ENCODE measurements at regions not wholly inside any gene's neighbourhood (a gene's known extent, or its start where the extent isn't known, plus 50 kb on each side); places are given as distances from the start of the nearest gene placed in this dataset.

- Histone ChIP-seq H3K27me3 (ENCODE audit: insufficient read depth, low read length) (no peaks in the 10 kb centered on the region), H3K4me1 (ENCODE audit: insufficient read depth, low read length) (no peaks in the 10 kb centered on the region), H3K9me3 (ENCODE audit: low read length) (no peaks in the 10 kb centered on the region), H2AFZ (ENCODE audit: low read depth, low read length) (no peak overlapping the region), H3K4me3 (ENCODE audit: low read length) (no peak overlapping the region), H3K36me3 (ENCODE audit: insufficient read depth, low read length) (no peaks in the 10 kb centered on the region)
Observed at GRCh38 chr10:121405549-121405948, 192.7 kb downstream of the FGFR2 start.

DNA sequence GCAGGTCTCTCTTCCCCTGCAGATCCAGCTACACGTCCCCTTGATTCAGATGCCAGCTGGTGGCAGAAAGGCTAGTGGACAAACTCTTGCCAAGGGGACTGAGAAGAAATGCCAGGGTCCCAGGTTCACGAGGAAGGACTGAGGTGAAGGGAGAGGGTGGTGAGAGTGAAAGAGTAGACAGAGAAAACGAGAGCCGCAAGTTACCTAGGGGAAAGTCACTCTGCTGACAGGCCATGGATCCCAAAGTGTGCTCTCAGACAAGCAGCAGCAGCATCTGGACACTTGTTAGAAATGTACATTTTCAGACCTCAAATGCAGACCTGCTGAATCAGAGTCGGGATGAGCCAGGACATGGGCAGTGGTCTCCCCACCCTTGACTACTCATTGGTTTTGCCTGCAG, 192.3 kb downstream of the FGFR2 start:
- Histone ChIP-seq H3K4me3 (ENCODE audit: low read length) (no peak overlapping the region), H3K27me3 (ENCODE audit: insufficient read depth, low read length) (no peaks in the 10 kb centered on the region), H3K4me1 (ENCODE audit: insufficient read depth, low read length) (no peaks in the 10 kb centered on the region), H3K36me3 (ENCODE audit: insufficient read depth, low read length) (no peaks in the 10 kb centered on the region), H2AFZ (ENCODE audit: low read depth, low read length) (no peak overlapping the region), H3K9me3 (ENCODE audit: low read length) (no peaks in the 10 kb centered on the region)

- Histone ChIP-seq H3K36me3 (ENCODE audit: insufficient read depth, low read length) (no peaks in the 10 kb centered on the region), H3K4me3 (ENCODE audit: low read length) (no peak overlapping the region), H3K4me1 (ENCODE audit: insufficient read depth, low read length) (no peaks in the 10 kb centered on the region), H2AFZ (ENCODE audit: low read depth, low read length) (no peak overlapping the region), H3K27me3 (ENCODE audit: insufficient read depth, low read length) (no peaks in the 10 kb centered on the region), H3K9me3 (ENCODE audit: low read length) (no peaks in the 10 kb centered on the region)
Observed at GRCh38 chr10:121406823-121407545, 191.3 kb downstream of the FGFR2 start.

- Histone ChIP-seq H3K27me3 (ENCODE audit: insufficient read depth, low read length) (no peaks in the 10 kb centered on the region), H3K36me3 (ENCODE audit: insufficient read depth, low read length) (no peaks in the 10 kb centered on the region), H3K9me3 (ENCODE audit: low read length) (no peaks in the 10 kb centered on the region), H3K4me1 (ENCODE audit: insufficient read depth, low read length) (peaks cover under 1% of the 10 kb centered on the region), H3K4me3 (ENCODE audit: low read length) (no peak overlapping the region), H2AFZ (ENCODE audit: low read depth, low read length) (no peak overlapping the region)
Observed at GRCh38 chr10:121409466-121410104, 188.7 kb downstream of the FGFR2 start.

- Histone ChIP-seq H3K9me3 (ENCODE audit: low read length) (no peaks in the 10 kb centered on the region), H2AFZ (ENCODE audit: low read depth, low read length) (no peak overlapping the region), H3K36me3 (ENCODE audit: insufficient read depth, low read length) (no peaks in the 10 kb centered on the region), H3K4me1 (ENCODE audit: insufficient read depth, low read length) (peaks cover 12% of the 10 kb centered on the region), H3K4me3 (ENCODE audit: low read length) (no peak overlapping the region), H3K27me3 (ENCODE audit: insufficient read depth, low read length) (no peaks in the 10 kb centered on the region)
Observed at GRCh38 chr10:121411004-121411403, 187.2 kb downstream of the FGFR2 start.

- Histone ChIP-seq H3K9me3 (ENCODE audit: low read length) (no peaks in the 10 kb centered on the region), H3K4me3 (ENCODE audit: low read length) (no peak overlapping the region), H3K4me1 (ENCODE audit: insufficient read depth, low read length) (peaks cover 12% of the 10 kb centered on the region), H3K27me3 (ENCODE audit: insufficient read depth, low read length) (no peaks in the 10 kb centered on the region), H2AFZ (ENCODE audit: low read depth, low read length) (no peak overlapping the region), H3K36me3 (ENCODE audit: insufficient read depth, low read length) (no peaks in the 10 kb centered on the region)
Observed at GRCh38 chr10:121413951-121414350, 184.3 kb downstream of the FGFR2 start.

- H3K9me3 ChIP-seq (ENCODE audit: low read length): no peaks in the 10 kb centered on the region
- no peaks in the 10 kb centered on the region for H3K27me3 ChIP-seq (ENCODE audit: insufficient read depth, low read length)
- no peaks in the 10 kb centered on the region for H3K36me3 ChIP-seq (ENCODE audit: insufficient read depth, low read length)
- peaks cover 14% of the 10 kb centered on the region for H3K4me1 ChIP-seq (ENCODE audit: insufficient read depth, low read length)
- H3K4me3 ChIP-seq (ENCODE audit: low read length): no peak overlapping the region
- no peak overlapping the region for H2AFZ ChIP-seq (ENCODE audit: low read depth, low read length)
Observed at GRCh38 chr10:121414366-121415062, 183.7 kb downstream of the FGFR2 start.

DNA sequence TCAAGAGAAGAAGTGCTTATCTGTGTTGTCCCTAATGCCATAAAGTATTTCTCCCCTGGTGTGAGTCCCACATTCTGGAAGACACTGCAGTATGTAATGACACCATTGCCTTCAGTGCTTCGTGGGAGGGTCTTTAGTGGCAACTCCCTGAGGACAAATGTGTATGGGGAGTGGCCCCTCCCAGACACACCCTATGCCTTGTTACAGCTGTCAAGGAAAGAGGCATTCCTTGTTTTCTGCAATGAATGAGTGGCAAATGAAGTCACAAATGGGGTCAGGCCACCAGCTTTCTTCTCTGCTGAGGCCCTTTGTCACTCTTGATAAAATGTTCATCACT, 183.2 kb downstream of the FGFR2 start:
- H3K4me3 ChIP-seq (ENCODE audit: low read length): no peak overlapping the region
- no peak overlapping the region for H2AFZ ChIP-seq (ENCODE audit: low read depth, low read length)
- no peaks in the 10 kb centered on the region for H3K27me3 ChIP-seq (ENCODE audit: insufficient read depth, low read length)
- H3K4me1 ChIP-seq (ENCODE audit: insufficient read depth, low read length): peaks cover 15% of the 10 kb centered on the region
- no peaks in the 10 kb centered on the region for H3K36me3 ChIP-seq (ENCODE audit: insufficient read depth, low read length)
- no peaks in the 10 kb centered on the region for H3K9me3 ChIP-seq (ENCODE audit: low read length)

GRCh38 chr10:121416071-121416470, 182.2 kb downstream of the FGFR2 start:
- Histone ChIP-seq H2AFZ (ENCODE audit: low read depth, low read length) (no peak overlapping the region), H3K27me3 (ENCODE audit: insufficient read depth, low read length) (no peaks in the 10 kb centered on the region), H3K36me3 (ENCODE audit: insufficient read depth, low read length) (no peaks in the 10 kb centered on the region), H3K9me3 (ENCODE audit: low read length) (no peaks in the 10 kb centered on the region), H3K4me1 (ENCODE audit: insufficient read depth, low read length) (peaks cover 15% of the 10 kb centered on the region), H3K4me3 (ENCODE audit: low read length) (no peak overlapping the region)

DNA sequence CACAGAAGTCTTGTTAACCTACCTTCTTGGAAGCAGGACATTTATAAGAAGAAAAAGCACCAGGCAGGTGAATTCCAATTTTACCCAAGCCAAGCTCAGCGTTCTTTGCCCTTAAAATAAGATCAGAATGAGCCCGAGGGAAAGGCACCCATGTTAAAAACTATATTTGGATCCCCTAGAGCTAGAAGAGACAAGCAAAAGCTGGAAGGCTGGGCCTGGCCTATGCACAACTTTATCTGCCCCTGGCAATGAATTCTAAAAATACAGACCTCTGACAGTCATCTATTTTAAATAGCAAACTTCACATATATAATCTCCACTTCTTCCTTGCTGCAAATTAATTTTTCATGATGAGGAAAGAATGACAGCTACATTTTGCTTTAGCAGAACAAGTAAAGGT, 180.9 kb downstream of the FGFR2 start:
- Histone ChIP-seq H3K36me3 (ENCODE audit: insufficient read depth, low read length) (no peaks in the 10 kb centered on the region), H2AFZ (ENCODE audit: low read depth, low read length) (no peak overlapping the region)

DNA sequence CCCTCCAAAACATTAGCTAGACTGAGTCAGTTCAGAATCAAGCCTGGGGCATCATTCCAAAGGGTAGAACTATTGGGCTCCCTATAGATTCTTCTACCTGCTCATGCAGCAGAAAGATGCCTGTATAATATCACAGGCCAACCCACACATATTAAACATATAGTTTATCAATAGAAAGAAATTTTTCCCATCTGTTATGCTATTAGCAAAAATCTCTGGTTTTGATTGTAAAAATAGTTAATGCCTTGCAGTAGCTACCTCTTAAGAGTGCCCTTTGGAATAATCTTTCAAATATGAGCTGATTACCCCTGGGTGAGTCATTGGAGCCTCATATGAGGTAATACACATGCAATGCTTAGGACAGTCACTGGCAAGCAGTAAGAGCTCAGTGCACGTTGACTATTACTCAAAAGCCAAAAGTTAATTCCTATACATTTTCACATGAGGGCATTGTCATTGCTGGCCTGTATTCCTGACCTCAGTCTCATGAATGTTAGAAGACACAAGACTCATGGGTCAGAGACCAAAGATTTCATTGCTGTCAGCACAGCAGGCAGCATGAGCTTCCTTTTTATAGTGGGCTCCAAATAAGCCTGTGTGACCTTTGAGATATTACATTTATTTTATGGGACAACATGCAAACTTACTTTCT, 180.0 kb downstream of the FGFR2 start:
- peaks cover 15% of the 10 kb centered on the region for H3K4me1 ChIP-seq (ENCODE audit: insufficient read depth, low read length)
- no peaks in the 10 kb centered on the region for H3K27me3 ChIP-seq (ENCODE audit: insufficient read depth, low read length)
- no peak overlapping the region for H3K4me3 ChIP-seq (ENCODE audit: low read length)
- H3K9me3 ChIP-seq (ENCODE audit: low read length): no peaks in the 10 kb centered on the region
- H2AFZ ChIP-seq (ENCODE audit: low read depth, low read length): no peak overlapping the region
- H3K36me3 ChIP-seq (ENCODE audit: insufficient read depth, low read length): no peaks in the 10 kb centered on the region

More for the DNA sequence above, 180.9 kb downstream of the FGFR2 start:
- Histone ChIP-seq H3K9me3 (ENCODE audit: low read length) (no peaks in the 10 kb centered on the region), H3K4me3 (ENCODE audit: low read length) (no peak overlapping the region), H3K4me1 (ENCODE audit: insufficient read depth, low read length) (peaks cover 15% of the 10 kb centered on the region), H3K27me3 (ENCODE audit: insufficient read depth, low read length) (no peaks in the 10 kb centered on the region)

- H3K4me3 ChIP-seq (ENCODE audit: low read length): no peak overlapping the region
- peaks cover 2% of the 10 kb centered on the region for H3K27me3 ChIP-seq (ENCODE audit: insufficient read depth, low read length)
- no peaks in the 10 kb centered on the region for H3K9me3 ChIP-seq (ENCODE audit: low read length)
- no peaks in the 10 kb centered on the region for H3K36me3 ChIP-seq (ENCODE audit: insufficient read depth, low read length)
- H3K4me1 ChIP-seq (ENCODE audit: insufficient read depth, low read length): peaks cover 10% of the 10 kb centered on the region
- no peak overlapping the region for H2AFZ ChIP-seq (ENCODE audit: low read depth, low read length)
Observed at GRCh38 chr10:121420006-121420405, 178.2 kb downstream of the FGFR2 start.

DNA sequence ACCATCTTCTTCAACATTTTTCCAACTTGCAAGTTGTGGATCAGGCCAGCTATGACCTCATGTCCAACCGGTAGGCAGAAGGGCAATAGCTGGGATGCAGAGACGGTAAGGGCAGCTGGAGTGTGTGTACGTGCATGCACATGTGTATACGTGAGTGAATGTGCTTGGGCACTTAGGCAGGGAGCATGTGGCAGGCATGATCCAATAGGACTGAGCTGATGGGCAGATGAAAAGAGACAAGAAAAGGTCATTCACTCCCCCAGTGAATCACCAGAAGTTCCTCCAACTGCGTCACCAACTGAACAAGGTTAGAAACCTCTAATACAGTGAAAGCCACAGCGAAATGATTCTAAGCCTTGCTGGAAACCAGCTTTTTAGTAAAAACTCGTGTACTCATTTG, 176.1 kb downstream of the FGFR2 start:
- Histone ChIP-seq H2AFZ (ENCODE audit: low read depth, low read length) (no peak overlapping the region), H3K9me3 (ENCODE audit: low read length) (no peaks in the 10 kb centered on the region), H3K27me3 (ENCODE audit: insufficient read depth, low read length) (peaks cover 2% of the 10 kb centered on the region), H3K36me3 (ENCODE audit: insufficient read depth, low read length) (no peaks in the 10 kb centered on the region), H3K4me3 (ENCODE audit: low read length) (no peak overlapping the region), H3K4me1 (ENCODE audit: insufficient read depth, low read length) (peaks cover 3% of the 10 kb centered on the region)
